Stimulated activated memory B cell treated with anti-CD40 and anti-IgM and Interleukin-4, amounts not matched to agents 10 μg/mL and 1 μg/mL and 100 μg/mL, for 72 hours (primary cell): ENCODE measurements at regions not wholly inside any gene's neighbourhood (a gene's known extent, or its start where the extent isn't known, plus 50 kb on each side); places are given as distances from the start of the nearest gene placed in this dataset.
A peak's percentile ranks its signal among the peaks of the same experiment; 100 is the strongest.

ENCODE experiments used
- ATAC-seq: fragments of 150-1000 bp; cut with Tn5 transposase; 2 replicates; pipeline ENCODE4 v1.10.0; 2021
- H3K27ac Mint-ChIP-seq: one replicate; pipeline ENCODE4 v1.8.0; 2022; ENCODE audit warnings: mild to moderate bottlenecking, mixed read lengths
- H3K27me3 Mint-ChIP-seq: one replicate; pipeline ENCODE4 v1.8.0; 2022; ENCODE audit warnings: mixed read lengths
- H3K36me3 Mint-ChIP-seq: one replicate; pipeline ENCODE4 v1.8.0; 2022; ENCODE audit warnings: mixed read lengths
- H3K4me1 Mint-ChIP-seq: one replicate; pipeline ENCODE4 v1.8.0; 2022; ENCODE audit warnings: mixed read lengths
- H3K4me3 Mint-ChIP-seq: one replicate; pipeline ENCODE4 v1.8.0; 2022; ENCODE audit warnings: mild to moderate bottlenecking, moderate library complexity, mixed read lengths
- H3K9me3 Mint-ChIP-seq: one replicate; pipeline ENCODE4 v1.8.0; 2022; ENCODE audit warnings: mixed read lengths

GRCh38 chr12:124463341-124463921 is 104.0 kb downstream of the NCOR2 start:
- H3K4me1 Mint-ChIP-seq = peaks cover 58% of the 10 kb centered on the region
- H3K27ac Mint-ChIP-seq = no peak overlapping the region
- H3K36me3 Mint-ChIP-seq = peaks cover 78% of the 10 kb centered on the region

GRCh38 chr12:124462750-124463149 is 104.7 kb downstream of the NCOR2 start:
- Mint-ChIP-seq H3K27ac (no peak overlapping the region), H3K9me3 (peaks cover 4% of the 10 kb centered on the region)

More at GRCh38 chr12:124463341-124463921, 104.0 kb downstream of the NCOR2 start:
- Mint-ChIP-seq H3K27me3 (no peaks in the 10 kb centered on the region), H3K9me3 (peaks cover 9% of the 10 kb centered on the region), H3K4me3 (no peak overlapping the region)
- no peak for ATAC-seq

GRCh38 chr12:124461851-124462623 is 105.4 kb downstream of the NCOR2 start:
- peaks cover 73% of the 10 kb centered on the region for H3K36me3 Mint-ChIP-seq
- H3K9me3 Mint-ChIP-seq = no peaks in the 10 kb centered on the region
- ATAC-seq = no peak
- no peaks in the 10 kb centered on the region for H3K27me3 Mint-ChIP-seq
- no peak overlapping the region for H3K4me3 Mint-ChIP-seq
- peaks cover 63% of the 10 kb centered on the region for H3K4me1 Mint-ChIP-seq
- H3K27ac Mint-ChIP-seq = no peak overlapping the region

More at GRCh38 chr12:124462750-124463149, 104.7 kb downstream of the NCOR2 start:
- Mint-ChIP-seq H3K36me3 (peaks cover 79% of the 10 kb centered on the region), H3K4me3 (no peak overlapping the region), H3K4me1 (peaks cover 63% of the 10 kb centered on the region), H3K27me3 (no peaks in the 10 kb centered on the region)
- no peak for ATAC-seq

GRCh38 chr12:124461241-124461673 is 106.2 kb downstream of the NCOR2 start:
- Mint-ChIP-seq H3K27ac (no peak overlapping the region), H3K4me1 (peaks cover 61% of the 10 kb centered on the region), H3K9me3 (no peaks in the 10 kb centered on the region), H3K36me3 (peaks cover 74% of the 10 kb centered on the region), H3K27me3 (no peaks in the 10 kb centered on the region), H3K4me3 (no peak overlapping the region)
- ATAC-seq = no peak

GRCh38 chr12:124460771-124461170 is 106.6 kb downstream of the NCOR2 start:
- no peaks in the 10 kb centered on the region for H3K27me3 Mint-ChIP-seq
- H3K27ac Mint-ChIP-seq = no peak overlapping the region
- H3K4me1 Mint-ChIP-seq = peaks cover 61% of the 10 kb centered on the region
- ATAC-seq = no peak
- peaks cover 74% of the 10 kb centered on the region for H3K36me3 Mint-ChIP-seq
- no peaks in the 10 kb centered on the region for H3K9me3 Mint-ChIP-seq
- H3K4me3 Mint-ChIP-seq = no peak overlapping the region

- Mint-ChIP-seq H3K4me3 (no peak overlapping the region), H3K27me3 (no peaks in the 10 kb centered on the region), H3K4me1 (peaks cover 64% of the 10 kb centered on the region), H3K9me3 (no peaks in the 10 kb centered on the region), H3K27ac (peak overlapping the region; percentile 52), H3K36me3 (peaks cover 70% of the 10 kb centered on the region)
- no peak for ATAC-seq
Measured at GRCh38 chr12:124459852-124460645, 107.4 kb downstream of the NCOR2 start.

GRCh38 chr12:124458992-124459851 is 108.2 kb downstream of the NCOR2 start:
- Mint-ChIP-seq H3K27ac (peak overlapping the region; percentile 92), H3K9me3 (no peaks in the 10 kb centered on the region), H3K4me1 (peaks cover 64% of the 10 kb centered on the region), H3K27me3 (no peaks in the 10 kb centered on the region), H3K4me3 (no peak overlapping the region), H3K36me3 (peaks cover 62% of the 10 kb centered on the region)
- ATAC-seq = no peak

- H3K4me3 Mint-ChIP-seq = no peak overlapping the region
Measured at GRCh38 chr12:124458220-124458991, 109.0 kb downstream of the NCOR2 start.

GRCh38 chr12:124457287-124458219 is 109.9 kb downstream of the NCOR2 start:
- Mint-ChIP-seq H3K36me3 (peaks cover 46% of the 10 kb centered on the region), H3K27ac (peak overlapping the region; percentile 92), H3K4me1 (peaks cover 70% of the 10 kb centered on the region), H3K9me3 (no peaks in the 10 kb centered on the region), H3K4me3 (peak overlapping the region; percentile 90), H3K27me3 (no peaks in the 10 kb centered on the region)
- peak; percentile 71 for ATAC-seq

More at GRCh38 chr12:124458220-124458991, 109.0 kb downstream of the NCOR2 start:
- ATAC-seq = no peak
- Mint-ChIP-seq H3K4me1 (peaks cover 65% of the 10 kb centered on the region), H3K27me3 (no peaks in the 10 kb centered on the region), H3K36me3 (peaks cover 54% of the 10 kb centered on the region), H3K9me3 (no peaks in the 10 kb centered on the region), H3K27ac (peak overlapping the region; percentile 92)

- Mint-ChIP-seq H3K27ac (peak overlapping the region; percentile 92), H3K27me3 (no peaks in the 10 kb centered on the region), H3K36me3 (peaks cover 39% of the 10 kb centered on the region), H3K9me3 (no peaks in the 10 kb centered on the region), H3K4me3 (peak overlapping the region; percentile 90), H3K4me1 (peaks cover 74% of the 10 kb centered on the region)
- ATAC-seq = peak; percentile 46
Measured at GRCh38 chr12:124456652-124457152, 110.7 kb downstream of the NCOR2 start.

GRCh38 chr12:124456133-124456651 is 111.2 kb downstream of the NCOR2 start:
- Mint-ChIP-seq H3K27me3 (no peaks in the 10 kb centered on the region), H3K27ac (peak overlapping the region; percentile 92), H3K4me1 (peaks cover 79% of the 10 kb centered on the region), H3K9me3 (no peaks in the 10 kb centered on the region), H3K4me3 (peak overlapping the region; percentile 38), H3K36me3 (peaks cover 34% of the 10 kb centered on the region)
- ATAC-seq = no peak

- H3K27me3 Mint-ChIP-seq = no peaks in the 10 kb centered on the region
- no peaks in the 10 kb centered on the region for H3K9me3 Mint-ChIP-seq
- H3K4me3 Mint-ChIP-seq = no peak overlapping the region
- H3K4me1 Mint-ChIP-seq = peaks cover 84% of the 10 kb centered on the region
- peaks cover 27% of the 10 kb centered on the region for H3K36me3 Mint-ChIP-seq
- no peak for ATAC-seq
- H3K27ac Mint-ChIP-seq = no peak overlapping the region
Measured at GRCh38 chr12:124455336-124455735, 112.1 kb downstream of the NCOR2 start.

GRCh38 chr12:124454735-124455134 is 112.7 kb downstream of the NCOR2 start:
- Mint-ChIP-seq H3K9me3 (no peaks in the 10 kb centered on the region), H3K4me1 (peaks cover 80% of the 10 kb centered on the region), H3K36me3 (peaks cover 27% of the 10 kb centered on the region), H3K27me3 (no peaks in the 10 kb centered on the region), H3K27ac (peak overlapping the region; percentile 81), H3K4me3 (no peak overlapping the region)
- peak; percentile 18 for ATAC-seq
